ENCODE measurements at regions not wholly inside any gene's neighbourhood (a gene's known extent, or its start where the extent isn't known, plus 50 kb on each side); places are given as distances from the start of the nearest gene placed in this dataset.

DNA sequence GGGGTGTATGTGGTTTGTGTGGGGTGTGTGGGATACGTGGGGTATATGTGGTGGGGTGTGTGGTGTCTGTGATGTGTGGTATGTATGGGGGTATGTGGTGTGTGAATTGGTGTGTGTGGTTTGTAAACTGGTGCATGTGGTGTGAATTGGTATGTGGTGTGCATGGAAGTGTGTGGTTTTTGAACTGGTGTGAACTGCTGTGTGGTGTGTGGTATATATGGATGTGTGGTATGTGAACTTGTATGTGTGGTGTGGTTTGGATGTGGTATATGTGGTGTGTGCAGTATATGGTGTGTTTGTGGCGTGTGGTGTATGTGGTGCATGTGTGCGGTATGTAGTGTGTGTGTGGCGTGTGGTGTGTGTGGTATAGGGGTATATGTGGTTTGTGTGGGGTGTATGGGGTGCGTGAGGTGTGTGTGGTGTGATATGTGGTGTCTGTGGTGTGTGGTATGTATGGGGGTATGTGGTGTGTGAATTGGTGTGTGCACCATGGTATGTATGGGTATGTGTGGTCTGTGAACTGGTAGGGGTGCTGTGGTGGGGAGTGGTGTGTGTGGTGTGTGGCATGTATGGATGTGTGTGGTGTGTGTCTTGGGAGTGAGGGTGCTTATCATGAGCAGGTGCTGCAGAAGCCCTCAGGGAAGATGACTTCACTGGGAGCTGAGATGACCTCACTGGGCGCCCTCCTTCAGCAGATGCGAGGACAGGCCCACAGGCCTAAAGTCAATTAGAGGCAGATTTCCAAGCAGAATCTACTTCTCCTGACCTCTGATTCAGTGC lies 209.6 kb upstream of the TNP1 start:
- Histone ChIP-seq H3K27me3 (ENCODE audit: control insufficient read depth, insufficient read depth, low read length) (no peaks in the 10 kb centered on the region), H3K4me3 (ENCODE audit: low read depth, low read length) (no peak overlapping the region), H3K36me3 (ENCODE audit: control insufficient read depth, insufficient read depth, low read length) (no peaks in the 10 kb centered on the region)
- DNase-seq (ENCODE audit: low read depth), result no peak
- TF ChIP-seq CTCF (IDR thresholded peaks at IDR 0.05; ENCODE audit: insufficient read depth, low read length, poor library complexity, severe bottlenecking), result no peak

DNA sequence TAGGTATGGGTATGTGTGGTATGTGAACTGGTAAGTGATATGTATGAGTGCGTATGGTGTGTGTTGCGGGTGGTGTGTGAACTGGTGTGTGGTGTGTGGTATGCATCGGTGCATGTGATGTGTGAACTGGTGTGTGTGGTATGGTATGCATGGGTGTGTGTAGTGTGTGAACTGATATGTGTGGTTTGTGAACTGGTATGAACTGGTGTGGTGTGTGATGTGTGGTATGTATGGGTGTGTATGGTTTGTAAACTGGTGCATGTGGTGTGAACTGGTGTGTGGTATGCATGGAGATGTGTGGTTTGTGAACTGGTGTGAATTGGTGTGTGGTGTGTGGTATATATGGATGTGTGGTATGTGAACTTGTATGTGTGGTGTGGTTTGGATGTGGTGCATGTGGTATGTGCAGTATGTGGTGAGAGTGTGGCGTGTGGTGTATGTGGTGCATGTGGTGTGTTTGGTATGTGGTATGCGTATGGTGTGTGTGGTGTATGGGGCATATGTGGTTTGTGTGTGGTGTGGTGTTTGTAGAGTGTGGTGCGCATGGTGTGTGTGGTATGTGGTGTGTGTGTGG lies 208.9 kb upstream of the TNP1 start:
- TF ChIP-seq CTCF (IDR thresholded peaks at IDR 0.05; ENCODE audit: insufficient read depth, low read length, poor library complexity, severe bottlenecking), result no peak
- no peak for DNase-seq (ENCODE audit: low read depth)
- Histone ChIP-seq H3K36me3 (ENCODE audit: control insufficient read depth, insufficient read depth, low read length) (no peaks in the 10 kb centered on the region), H3K27me3 (ENCODE audit: control insufficient read depth, insufficient read depth, low read length) (no peaks in the 10 kb centered on the region), H3K4me3 (ENCODE audit: low read depth, low read length) (no peak overlapping the region)

DNA sequence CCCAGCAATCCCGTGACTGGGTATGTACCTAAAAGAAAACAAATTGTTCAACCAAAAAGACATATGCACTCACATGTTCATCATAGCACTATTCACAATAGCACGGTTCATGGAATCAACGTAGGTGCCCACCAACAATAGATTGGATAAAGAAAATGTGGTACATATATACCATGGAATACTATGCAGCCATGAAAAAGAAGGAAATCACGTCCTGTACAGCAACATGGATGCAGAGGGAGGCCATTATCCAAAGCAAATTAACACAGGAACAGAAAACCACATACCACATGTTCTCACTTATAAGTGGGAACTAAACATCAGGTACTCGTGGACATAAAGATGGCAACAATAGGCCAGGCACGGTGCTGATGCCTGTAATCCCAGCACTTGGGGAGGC lies 207.9 kb upstream of the TNP1 start:
- H3K36me3 ChIP-seq (ENCODE audit: control insufficient read depth, insufficient read depth, low read length), result no peaks in the 10 kb centered on the region
- TF ChIP-seq CTCF (IDR thresholded peaks at IDR 0.05; ENCODE audit: insufficient read depth, low read length, poor library complexity, severe bottlenecking), result no peak
- no peaks in the 10 kb centered on the region for H3K27me3 ChIP-seq (ENCODE audit: control insufficient read depth, insufficient read depth, low read length)
- H3K4me3 ChIP-seq (ENCODE audit: low read depth, low read length), result no peak overlapping the region
- no peak for DNase-seq (ENCODE audit: low read depth)

DNA sequence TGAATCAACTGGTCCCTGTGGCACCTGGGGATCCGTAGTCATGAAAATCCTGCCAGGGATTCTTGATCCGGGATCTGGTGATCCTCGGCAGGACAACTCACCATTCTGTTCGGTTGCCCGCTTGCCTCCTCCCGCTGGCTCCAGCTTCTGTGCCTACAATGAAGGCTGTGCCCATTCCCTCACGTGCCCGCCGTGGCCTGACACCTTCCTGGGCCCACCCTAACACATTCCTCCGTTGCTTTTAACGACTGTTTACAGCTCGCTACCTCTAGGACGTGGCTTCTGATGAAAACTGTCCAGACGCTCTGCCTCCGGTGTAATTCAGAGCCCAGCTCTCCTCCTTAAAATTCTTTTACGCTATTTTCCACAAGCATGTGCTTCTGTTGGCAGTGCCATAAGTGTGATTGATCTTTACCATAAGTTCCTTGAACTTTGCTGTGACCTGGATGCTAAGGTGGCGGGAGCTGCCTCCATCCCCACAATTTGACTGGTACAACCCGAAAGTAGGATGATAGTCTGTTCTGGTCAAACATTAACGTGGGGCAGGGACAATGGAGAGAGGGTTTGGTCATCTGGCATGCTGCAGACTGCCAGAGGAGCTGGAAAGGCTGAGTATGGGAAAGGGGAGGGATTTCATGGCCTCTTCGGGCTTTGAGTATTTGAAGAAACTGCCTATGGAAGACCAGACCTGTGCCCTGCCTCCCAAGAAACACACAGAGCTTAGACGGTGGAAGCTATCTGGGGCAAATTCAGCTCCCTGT lies 206.8 kb upstream of the TNP1 start:
- no peak for DNase-seq (ENCODE audit: low read depth)
- TF ChIP-seq CTCF (IDR thresholded peaks at IDR 0.05; ENCODE audit: insufficient read depth, low read length, poor library complexity, severe bottlenecking), result no peak
- H3K27me3 ChIP-seq (ENCODE audit: control insufficient read depth, insufficient read depth, low read length), result no peaks in the 10 kb centered on the region
- H3K4me3 ChIP-seq (ENCODE audit: low read depth, low read length), result no peak overlapping the region
- H3K36me3 ChIP-seq (ENCODE audit: control insufficient read depth, insufficient read depth, low read length), result no peaks in the 10 kb centered on the region

- no peaks in the 10 kb centered on the region for H3K27me3 ChIP-seq (ENCODE audit: control insufficient read depth, insufficient read depth, low read length)
- H3K4me3 ChIP-seq (ENCODE audit: low read depth, low read length), result no peak overlapping the region
- TF ChIP-seq CTCF (IDR thresholded peaks at IDR 0.05; ENCODE audit: insufficient read depth, low read length, poor library complexity, severe bottlenecking), result no peak
- H3K36me3 ChIP-seq (ENCODE audit: control insufficient read depth, insufficient read depth, low read length), result no peaks in the 10 kb centered on the region
- DNase-seq (ENCODE audit: low read depth), result no peak
Measured at GRCh38 chr2:217065695-217066405, 206.0 kb upstream of the TNP1 start.
